GM18499 (cell line): ENCODE measurements at regions not wholly inside any gene's neighbourhood (a gene's known extent, or its start where the extent isn't known, plus 50 kb on each side); places are given as distances from the start of the nearest gene placed in this dataset.

Experiments used
- ATAC-seq: cut with Tn5 transposase; IDR thresholded peaks from one replicate; pipeline ENCODE4 v1.9.1; 2021; ENCODE audit warnings: moderate number of reproducible peaks; ENCODE audit not compliant: insufficient read depth, unreplicated experiment

DNA sequence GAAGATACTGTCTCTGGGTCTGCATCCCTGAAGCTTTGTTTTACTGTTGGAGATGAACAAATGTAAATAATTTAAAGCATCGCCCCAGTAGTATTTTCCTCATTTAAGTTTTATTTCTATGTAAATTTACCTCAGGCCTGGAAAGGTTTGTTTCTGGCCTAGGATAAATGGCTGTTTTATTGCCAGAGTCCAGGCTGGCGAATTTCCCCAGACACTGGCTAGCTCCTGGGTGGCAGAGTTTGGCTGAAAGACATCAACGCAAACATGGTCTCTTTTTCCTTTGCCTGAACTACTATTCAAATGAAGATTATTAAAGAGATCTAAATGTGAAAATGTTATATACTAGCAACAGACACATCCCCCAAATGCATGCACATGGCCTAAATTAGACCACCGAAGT is 136.7 kb upstream of the SESN3 start:
- no peak for ATAC-seq

DNA sequence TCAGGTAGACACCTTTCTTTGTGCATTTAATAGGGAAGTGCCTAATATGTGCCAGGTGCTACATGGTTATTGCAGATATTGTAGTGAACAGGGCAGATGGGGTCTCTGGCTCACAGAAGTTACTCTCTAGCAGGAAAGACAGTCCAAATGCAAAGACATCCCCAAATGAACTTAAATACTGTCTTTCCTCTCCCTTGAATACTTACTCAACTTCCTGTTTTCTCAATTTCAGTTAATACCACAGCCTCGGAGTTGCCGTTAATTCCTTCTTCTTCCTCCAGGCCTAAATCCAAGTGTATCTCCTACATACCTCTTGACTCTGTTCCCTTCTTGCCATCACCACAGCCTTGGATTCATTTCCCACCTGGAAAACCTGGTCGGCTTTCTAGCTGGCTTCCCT is 134.3 kb upstream of the SESN3 start:
- ATAC-seq: no peak

DNA sequence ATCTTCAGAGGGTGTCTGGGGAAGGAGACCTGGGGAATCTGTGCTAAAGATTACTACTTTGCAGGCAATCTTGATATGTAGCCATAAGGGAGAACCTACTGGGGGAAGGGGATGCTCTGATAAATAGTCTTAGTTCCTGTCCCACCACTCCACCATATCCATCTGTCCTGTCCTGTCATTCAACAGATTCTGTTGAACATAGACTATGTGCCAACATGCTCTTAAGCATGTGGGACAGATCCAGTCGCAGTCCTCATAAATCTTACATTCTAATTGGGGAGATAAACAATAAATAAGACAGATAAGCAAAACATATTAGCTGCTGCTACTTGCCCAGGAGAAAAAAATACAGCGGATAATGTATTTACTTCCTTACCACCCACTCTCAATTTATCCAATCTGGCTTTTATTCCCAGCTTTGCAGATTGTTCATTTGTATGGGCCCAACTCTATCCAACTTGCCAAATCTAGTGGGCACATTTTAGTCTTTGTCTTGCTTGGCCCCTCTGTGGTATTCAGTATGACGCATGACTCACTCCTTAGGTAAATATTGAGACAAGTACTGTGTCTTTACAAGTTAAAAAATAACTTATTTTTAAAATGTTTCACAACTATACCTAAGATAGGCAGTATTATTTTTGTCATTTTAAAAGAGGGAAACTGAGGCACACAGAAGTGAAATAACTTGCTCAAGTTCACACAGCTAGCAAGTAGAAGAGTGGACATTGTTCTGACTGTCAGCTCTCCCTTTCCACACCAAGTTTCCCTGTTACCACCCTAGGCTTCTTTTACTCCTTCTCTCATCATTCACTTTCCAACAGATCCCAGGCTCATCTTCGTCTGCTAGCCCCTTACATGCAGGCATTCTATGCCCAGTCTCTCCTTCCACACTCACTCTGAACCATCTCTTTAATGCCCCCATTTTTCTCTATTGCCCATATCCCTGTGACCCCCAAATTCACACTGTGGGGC is 133.6 kb upstream of the SESN3 start:
- ATAC-seq: no peak

DNA sequence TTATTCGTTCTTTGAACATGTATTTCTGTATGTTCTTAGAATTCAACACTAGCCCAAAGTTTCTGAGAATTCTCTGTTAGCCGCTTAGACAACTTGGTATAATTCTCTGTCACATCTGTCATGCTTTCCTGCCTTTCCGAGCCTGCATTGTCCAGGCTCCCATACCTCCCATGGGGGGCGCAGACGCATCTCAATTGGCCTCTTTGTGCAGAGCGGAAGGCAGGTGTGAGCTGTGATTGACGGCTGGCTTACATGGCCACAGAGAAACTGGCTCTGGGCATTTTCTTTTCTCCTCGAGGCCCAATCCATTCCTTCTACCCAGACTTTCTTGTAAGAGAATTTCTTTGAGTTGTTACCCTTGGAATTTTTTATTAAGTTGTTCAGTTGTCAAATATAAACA is 132.7 kb upstream of the SESN3 start:
- no peak for ATAC-seq

DNA sequence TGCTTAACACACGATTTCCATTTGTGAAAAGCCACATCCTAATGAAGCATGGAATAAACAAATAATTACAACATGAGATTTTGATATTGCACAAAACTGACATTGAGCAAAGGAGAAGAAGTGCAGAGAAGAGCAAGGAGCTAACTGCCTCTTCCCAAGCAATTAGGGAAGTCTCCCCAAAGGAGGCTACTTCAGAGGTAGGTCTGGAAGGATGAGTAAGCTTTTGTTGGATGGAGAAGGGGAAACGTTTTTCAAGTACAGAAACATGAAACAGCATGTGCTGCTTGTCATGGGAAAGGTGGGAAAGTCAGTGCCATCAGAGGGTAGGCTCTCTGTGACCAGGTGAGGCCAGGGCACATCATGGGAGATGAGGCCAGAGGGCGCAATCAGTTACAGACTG is 132.2 kb upstream of the SESN3 start:
- no peak for ATAC-seq

DNA sequence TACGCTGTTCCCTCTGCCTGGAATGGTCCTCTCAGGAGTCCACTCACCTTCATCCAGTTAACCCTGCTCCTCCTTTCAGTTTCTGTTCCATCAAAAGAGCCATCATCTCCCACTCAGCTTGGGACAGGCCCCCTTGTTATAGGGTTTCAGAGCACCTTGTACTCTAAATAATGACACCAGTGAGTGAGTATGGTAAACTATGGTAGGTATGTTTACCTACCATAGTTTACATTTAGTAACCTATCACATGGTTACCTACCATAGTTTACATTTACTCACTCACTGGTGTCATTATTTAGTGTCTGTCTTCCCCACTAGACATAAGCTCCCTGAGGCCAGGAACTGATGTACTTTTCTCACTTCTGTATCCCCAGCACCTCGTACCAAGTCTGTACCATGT is 130.2 kb upstream of the SESN3 start:
- no peak for ATAC-seq

DNA sequence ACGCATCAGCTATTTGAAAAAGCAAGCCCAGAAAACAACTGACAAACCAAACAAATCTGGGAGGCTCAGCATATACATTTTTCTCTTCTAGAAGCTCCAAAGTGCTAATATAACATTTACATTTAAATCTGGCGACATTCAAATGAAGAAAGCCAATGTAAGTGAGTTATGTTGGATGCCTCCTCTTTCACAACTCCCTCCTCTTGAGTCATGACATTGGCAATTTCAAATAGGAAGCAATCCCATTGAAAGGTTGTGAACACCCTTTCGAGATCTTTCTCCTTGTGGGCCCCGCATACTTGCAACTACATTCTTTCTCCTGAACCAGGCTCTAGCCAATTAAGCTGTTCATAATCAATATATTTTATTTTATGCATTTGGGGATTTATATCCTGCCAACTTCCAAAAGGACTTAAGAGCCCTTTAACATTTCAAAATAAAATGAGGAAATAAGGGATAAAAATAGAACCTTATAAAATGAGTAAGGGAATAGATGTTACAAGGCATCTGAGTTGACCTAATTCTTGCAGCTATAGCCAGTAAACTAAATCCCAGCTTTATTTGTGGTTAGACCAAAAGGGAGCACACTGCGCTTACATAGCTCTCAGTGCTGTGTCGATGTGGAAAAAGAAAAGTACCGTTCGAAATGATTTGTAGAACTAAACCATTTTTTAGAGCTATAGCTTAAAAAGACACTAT is 129.5 kb upstream of the SESN3 start:
- no peak for ATAC-seq

DNA sequence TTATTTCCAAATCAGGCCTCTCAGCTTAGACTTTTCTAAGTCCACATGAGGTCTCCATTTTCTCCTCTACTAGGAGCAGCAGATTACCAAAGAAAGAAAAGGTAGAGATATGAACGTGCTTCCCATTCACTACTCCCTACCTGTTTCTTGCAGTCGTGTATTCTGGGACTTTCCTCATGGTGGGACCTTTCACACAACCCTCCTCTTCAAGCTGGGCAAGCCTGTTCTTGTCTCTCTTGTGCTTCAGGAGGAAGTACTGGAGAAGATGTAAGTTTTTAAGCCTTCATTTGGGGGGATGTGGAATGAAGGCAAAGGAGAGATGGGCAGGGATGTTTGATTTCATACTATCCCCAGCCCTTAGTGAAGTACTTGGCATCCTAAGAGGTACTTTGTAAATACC is 128.8 kb upstream of the SESN3 start:
- no peak for ATAC-seq

DNA sequence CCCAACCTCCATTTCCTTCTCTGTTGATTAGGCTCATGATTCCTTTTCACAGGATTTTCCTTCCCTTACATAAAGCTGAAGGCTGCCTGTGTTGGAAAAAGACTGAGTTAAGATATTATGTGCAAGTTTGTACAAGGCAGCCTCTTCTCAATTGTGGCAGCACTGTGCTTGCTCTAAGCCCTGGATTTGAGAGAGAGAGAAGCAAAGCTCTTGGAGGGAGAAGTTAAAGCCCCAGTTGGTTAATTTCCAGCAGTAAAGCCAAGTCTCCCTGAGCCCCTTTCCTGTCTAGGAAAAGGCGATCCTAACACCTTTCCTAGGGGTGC is 128.3 kb upstream of the SESN3 start:
- ATAC-seq: no peak

DNA sequence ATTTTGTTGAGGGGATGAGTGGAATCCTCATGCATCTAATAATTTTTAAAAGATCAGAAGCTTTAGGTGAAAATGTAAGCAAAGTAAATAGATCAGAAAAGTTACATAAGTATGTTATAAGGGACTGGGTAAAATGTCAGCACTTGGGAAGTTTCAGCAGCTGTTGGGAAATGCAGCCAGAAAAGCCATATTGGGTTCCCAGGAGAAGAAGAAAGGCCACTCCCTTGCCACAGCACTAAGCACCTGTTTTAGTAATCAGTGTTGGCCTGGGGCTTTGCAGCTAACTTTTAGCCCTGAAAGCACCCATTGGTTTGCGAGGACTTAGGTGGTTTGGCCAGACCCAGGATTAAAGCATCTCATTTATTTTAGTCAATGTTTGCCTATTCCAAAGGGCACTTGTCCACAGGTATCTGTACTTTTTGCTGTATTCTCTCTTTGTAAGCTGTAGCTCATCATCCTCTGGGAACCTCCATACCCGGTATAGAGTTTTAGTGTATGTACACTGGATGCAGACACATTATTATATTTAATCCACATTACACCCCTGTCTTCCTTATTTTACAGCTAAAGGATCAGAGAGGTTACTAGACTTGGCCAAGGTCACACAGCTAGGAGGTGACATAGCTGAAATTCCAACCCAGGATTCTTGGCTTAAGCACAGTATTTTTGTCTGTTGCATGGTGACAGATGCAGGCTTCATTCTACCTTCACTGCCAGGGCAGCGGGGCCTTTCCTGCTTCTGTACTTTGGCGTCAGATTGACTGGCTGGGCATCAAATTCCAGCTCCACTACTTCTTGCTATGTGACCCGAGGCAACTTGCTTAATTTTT is 127.7 kb upstream of the SESN3 start:
- no peak for ATAC-seq

DNA sequence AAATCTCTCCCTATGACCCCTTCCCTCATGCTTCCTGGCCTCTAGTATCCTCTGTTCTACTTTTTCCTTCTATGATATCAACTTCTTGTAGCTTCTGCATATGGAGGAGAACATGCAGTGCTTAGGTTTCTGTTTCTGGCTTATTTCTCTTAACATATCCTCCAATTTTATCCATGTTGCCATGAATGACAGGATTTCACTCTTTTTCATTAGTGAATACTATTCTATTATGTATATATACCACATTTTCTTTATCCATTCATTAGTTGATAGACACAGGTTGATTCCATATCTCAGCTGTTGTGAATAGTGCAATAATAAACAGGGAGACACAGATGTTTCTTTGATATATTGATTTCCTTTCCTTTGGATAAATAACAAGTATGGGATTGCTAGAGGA is 123.3 kb upstream of the SESN3 start:
- no peak for ATAC-seq

DNA sequence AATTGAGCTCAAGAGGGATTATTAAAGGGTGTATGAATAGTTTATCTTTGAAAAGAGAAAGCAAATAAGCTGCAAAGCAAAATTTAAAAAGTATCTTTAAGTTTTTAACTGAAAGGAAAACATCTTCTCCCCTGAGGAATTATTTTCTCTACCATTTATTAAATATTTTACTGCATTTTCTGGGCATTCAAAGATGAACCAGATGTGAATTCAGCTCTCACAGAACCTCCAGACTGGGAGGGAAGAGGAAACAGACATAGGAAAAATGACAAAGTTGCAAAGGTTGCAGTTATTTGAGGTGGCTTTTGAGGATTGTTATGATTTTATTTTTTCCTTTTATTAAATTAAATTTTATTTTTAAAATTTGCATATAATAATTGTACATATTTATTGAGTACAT is 122.7 kb upstream of the SESN3 start:
- ATAC-seq: no peak

DNA sequence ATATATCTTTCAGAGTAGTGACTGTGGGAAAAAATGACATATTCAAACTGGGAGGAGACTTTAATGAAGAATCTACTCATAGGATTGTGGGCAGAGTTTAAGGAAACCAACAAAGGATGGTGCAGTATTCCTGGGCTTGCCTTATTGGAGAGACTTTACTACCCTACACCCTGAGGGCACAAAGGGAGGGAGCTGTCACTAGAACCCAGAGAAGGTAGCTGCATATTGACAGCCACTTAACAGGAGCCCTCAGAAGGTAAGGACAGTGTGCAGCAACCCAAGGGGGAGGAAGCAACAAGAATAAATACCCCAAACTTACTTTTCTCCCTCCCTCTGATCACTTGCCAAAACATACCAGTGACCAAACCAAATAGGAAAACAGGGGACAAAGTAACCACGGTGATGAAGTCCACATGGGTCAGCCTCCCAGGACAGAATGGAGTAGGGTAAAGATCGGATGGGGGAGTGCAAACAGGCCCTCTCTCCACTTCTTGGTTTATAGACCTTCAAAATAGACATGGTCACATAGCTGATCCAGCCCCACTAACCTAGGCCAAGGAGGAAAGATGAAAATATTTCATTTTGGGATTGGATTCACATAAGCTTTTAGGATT is 121.8 kb upstream of the SESN3 start:
- no peak for ATAC-seq

DNA sequence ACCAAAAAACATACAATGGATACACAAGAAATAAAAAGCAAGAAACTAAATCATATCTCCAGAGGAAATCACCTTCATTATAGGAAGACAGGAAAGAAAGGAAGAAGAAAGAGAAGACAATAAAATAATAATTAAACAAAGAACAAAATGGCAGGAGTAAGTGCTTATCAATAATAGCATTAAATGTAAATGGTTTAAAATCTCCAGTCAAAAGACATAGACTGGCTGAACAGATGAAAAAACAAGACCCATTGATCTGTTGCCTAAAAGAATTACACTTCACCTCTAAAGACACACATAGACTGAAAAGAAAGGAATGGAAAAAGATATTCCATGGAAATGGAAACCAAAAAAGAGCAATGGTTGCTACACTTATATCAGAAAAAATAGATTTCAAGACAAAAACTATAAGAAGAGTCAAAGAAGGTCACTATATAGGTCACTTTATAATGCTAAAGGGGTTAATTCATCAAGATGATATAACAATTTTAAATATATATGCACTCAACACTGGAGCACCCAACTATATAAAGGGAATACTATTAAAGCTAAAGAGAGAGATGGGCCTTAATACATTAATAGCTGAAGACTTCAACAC is 118.4 kb upstream of the SESN3 start:
- no peak for ATAC-seq

DNA sequence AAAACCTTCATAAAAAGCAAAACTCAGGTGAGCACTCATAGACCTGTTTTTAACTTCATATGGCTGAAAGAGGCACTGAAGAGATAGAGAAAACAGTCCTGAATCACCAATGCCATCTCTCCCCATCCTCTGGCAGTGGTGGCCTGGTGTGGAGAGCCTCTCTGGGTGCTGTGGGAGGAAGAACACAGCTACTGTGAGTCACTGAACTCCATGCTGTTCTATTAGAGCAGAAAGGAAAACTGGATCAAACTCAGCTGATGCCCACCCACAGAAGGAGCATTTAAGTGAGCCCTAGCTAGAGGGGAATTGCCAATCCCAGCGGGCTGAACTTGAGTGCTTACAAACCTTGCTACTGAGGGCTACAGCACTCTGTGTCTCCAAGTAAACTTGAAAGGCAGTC is 115.3 kb upstream of the SESN3 start:
- no peak for ATAC-seq

DNA sequence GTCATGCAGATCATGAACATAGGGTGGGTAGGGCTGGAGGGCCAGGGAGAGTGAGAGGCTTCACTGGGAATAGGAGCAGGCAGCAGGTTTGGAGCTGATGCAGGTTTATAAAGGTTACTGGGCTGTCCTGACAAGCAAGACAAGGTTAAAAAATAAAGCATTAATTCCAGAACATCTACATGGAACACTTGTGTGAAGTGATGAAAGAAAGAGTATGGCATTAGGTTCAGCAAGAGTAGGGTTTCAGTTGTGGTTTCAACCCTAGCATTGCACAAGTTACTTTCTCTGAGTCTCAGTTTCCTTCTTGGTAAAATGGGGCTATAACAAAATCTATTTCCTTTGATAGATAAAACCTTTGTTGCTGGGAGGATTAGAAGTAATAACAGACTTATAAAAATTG is 114.6 kb upstream of the SESN3 start:
- ATAC-seq: peak; percentile 78

DNA sequence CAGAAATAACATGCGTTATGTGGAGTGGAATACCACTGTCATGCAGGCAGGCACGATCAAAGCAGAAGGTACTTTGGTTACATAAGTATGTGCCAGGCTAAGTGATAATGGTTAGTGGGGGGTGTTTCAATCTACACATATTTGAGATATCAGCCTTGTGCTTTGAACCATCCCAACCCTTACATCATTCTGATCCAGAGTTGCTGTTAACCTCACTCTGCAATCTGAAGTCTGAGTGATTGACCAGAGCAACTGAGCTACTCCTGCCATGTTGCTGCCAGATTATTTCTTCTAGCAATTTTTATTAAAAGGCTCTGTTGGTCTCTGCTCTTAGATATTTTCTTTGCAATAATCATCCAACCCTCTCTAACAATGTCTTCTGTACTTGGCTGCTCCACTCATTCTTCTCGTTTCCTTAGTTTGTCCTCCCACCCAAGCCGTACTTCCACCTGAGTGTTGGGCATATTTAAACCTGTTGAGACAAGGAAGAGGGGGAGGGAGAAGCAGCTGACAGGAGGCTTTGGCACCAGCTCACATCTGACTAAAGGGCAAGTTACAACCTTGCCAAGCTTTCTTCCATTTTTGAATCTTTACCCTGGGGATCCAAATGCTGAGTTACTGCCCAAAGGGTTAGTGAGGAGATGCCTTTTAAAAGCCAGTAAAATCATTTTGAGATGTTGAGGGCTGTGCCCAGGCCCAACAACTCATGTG is 114.1 kb upstream of the SESN3 start:
- no peak for ATAC-seq

DNA sequence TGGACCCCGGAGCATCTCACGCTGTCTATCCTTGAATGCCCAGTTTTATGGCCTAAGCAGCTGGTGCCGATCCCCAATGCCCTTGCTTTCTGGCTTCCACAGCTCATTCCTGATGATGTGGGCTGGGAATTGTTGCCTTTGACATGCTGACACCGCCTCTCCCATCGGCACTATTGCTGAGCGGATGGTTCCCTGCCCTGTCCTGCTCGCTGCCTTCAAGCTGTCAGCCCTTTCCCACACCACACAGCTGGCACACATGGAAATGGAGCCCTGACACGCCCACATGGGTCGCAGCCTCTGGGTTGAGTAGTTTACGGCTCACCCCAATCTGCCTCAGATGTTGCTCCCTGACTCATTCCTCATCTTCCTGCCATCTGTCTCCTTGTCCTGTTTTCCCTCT is 110.2 kb upstream of the SESN3 start:
- no peak for ATAC-seq

DNA sequence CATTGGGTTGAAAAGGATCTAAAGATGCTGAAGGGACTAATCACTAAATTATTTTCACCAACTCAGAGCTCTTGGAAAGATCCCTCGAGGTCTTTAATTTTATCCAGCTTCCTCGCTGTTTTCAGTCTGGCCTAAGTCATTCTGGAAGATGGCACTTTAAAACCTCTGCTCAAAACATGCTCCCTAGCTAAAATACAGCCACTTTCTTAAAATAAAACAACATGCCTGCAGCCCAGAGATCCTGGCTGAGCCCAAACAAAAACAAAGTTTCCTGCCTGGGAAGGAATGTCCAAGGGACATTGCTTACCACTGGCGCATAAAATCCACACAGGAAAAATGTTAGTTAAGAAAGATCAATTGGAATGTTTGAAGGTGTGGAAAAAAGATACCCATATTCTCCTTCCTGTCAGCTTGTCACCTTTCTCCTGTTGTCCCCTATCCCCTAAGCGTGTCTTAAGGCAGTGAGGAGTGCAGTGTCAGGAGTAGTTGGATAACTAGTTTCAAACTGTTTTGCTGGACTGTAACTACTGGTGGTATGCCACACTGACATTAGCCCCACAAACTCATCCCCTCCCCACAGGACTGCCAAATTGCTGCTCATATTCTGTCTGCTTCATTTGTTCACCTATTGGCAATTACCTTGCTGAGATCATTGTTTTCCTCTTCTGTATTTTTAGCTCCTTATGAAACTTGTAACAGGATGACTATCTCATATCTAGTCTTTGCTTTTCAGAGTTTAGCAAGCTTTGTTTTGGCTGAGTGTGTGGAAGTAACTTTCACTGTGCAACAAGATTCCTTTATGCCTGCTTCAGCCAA is 108.3 kb upstream of the SESN3 start:
- no peak for ATAC-seq
